ENCODE measurements at regions not wholly inside any gene's neighbourhood (a gene's known extent, or its start where the extent isn't known, plus 50 kb on each side); places are given as distances from the start of the nearest gene placed in this dataset.

DNA sequence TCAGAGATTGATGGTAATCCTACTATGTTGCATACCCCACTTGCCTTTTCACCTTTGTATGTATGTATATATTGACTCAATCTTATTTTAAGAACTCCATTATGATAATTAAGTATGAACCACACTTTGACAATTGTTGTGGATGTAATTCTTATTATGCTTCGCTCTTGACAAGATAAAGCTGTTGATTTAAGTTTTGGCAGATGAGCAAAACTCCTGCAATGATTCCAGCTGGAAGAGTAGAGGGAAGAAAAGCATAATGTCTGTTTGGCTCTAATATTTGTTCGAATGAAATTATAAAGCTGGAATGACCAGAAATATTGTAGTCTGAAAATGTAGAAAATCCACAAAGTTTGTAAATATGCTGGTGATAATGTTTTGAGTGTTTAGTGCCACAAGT lies 83.8 kb upstream of the AKR1E2 start:
- Histone ChIP-seq H3K4me2 (ENCODE audit: insufficient read depth, low read length) (no peak overlapping the region), H3K9me1 (ENCODE audit: control insufficient read depth, insufficient read depth, low read length) (no peaks in the 10 kb centered on the region), H3K27me3 (ENCODE audit: control insufficient read depth in 2 of 2, insufficient read depth in 2 of 2, low read length in 2 of 2) (peaks cover 5 to 9% of the 10 kb centered on the region in 2 experiments; a peak in 4 of 5 replicates), H3K36me3 (ENCODE audit: control insufficient read depth, insufficient read depth, low read length) (no peaks in the 10 kb centered on the region), H3K9ac (ENCODE audit: insufficient read depth in 1 of 2, low read depth in 2 of 2, low read length in 2 of 2) (no peak overlapping the region), H3K79me2 (ENCODE audit: control insufficient read depth, insufficient read depth, low read length) (no peaks in the 10 kb centered on the region), H3K4me3 (no peak overlapping the region), H2AFZ (ENCODE audit: low read depth, low read length) (no peak overlapping the region), H3K9me3 (replicated peaks; ENCODE audit: control insufficient read depth, insufficient read depth, low read depth, low read length) (no peaks in the 10 kb centered on the region), H4K20me1 (replicated peaks; ENCODE audit: control insufficient read depth, insufficient read depth, low read length) (no peaks in the 10 kb centered on the region), H3K27ac (ENCODE audit: extremely low read depth, low read depth, low read length) (no peak overlapping the region), H3K4me1 (replicated peaks in 1 of 2; ENCODE audit: control insufficient read depth in 2 of 2, insufficient read depth in 2 of 2, low read length in 2 of 2) (no peaks in the 10 kb centered on the region)
- in situ Hi-C loops (cut with MboI) (no loop called here), intact Hi-C loops (cut with micrococcal nuclease) (no loop called here)
- FAIRE-seq (no peak), ATAC-seq (no peak), DNase-seq (ENCODE audit: extremely low read depth in 1 of 4, low spot score in 3 of 4) (no peak)
- 0% methylated on average over 2 of the region's 2 CpGs for WGBS (ENCODE audit: insufficient coverage, low coverage, missing lambda C conversion rate)
- POLR2A ChIA-PET = no interaction called here
- TF ChIP-seq, protein P1, sequence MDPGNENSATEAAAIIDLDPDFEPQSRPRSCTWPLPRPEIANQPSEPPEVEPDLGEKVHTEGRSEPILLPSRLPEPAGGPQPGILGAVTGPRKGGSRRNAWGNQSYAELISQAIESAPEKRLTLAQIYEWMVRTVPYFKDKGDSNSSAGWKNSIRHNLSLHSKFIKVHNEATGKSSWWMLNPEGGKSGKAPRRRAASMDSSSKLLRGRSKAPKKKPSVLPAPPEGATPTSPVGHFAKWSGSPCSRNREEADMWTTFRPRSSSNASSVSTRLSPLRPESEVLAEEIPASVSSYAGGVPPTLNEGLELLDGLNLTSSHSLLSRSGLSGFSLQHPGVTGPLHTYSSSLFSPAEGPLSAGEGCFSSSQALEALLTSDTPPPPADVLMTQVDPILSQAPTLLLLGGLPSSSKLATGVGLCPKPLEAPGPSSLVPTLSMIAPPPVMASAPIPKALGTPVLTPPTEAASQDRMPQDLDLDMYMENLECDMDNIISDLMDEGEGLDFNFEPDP (CRISPR knock-in tag; IDR thresholded peaks at IDR 0.05) = no peak
- TF ChIP-seq MBD2 (IDR thresholded peaks at IDR 0.05; ENCODE audit: borderline replicate concordance, low read depth) (no peak), CTBP1 (IDR thresholded peaks at IDR 0.05; ENCODE audit: borderline replicate concordance) (no peak), ZHX1 (conservative IDR thresholded peaks at IDR 0.05; ENCODE audit: low read length) (no peak), ZNF253 (CRISPR knock-in tag; conservative IDR thresholded peaks at IDR 0.05) (no peak), ARID1B (IDR thresholded peaks at IDR 0.05) (no peak), HNRNPH1 (optimal IDR thresholded peaks at IDR 0.05; ENCODE audit: low read depth, low read length) (no peak), PPARD (CRISPR knock-in tag; IDR thresholded peaks at IDR 0.05) (no peak), KLF13 (tag; IDR thresholded peaks at IDR 0.05; ENCODE audit: borderline replicate concordance, low read depth) (no peak), CHD2 (IDR thresholded peaks at IDR 0.05; ENCODE audit: low read depth, low read length) (no peak), ZNF24 (IDR thresholded peaks at IDR 0.05) (no peak), TAF9B (IDR thresholded peaks at IDR 0.05; ENCODE audit: partially characterized antibody) (no peak), XRCC3 (IDR thresholded peaks at IDR 0.05) (no peak), CBX3 (IDR thresholded peaks at IDR 0.05; ENCODE audit: borderline replicate concordance in 1 of 2, low read length in 2 of 2) (no peak), HNRNPL (IDR thresholded peaks at IDR 0.05; ENCODE audit: low read depth, low read length) (no peak)
- TF ChIP-seq, protein P2, sequence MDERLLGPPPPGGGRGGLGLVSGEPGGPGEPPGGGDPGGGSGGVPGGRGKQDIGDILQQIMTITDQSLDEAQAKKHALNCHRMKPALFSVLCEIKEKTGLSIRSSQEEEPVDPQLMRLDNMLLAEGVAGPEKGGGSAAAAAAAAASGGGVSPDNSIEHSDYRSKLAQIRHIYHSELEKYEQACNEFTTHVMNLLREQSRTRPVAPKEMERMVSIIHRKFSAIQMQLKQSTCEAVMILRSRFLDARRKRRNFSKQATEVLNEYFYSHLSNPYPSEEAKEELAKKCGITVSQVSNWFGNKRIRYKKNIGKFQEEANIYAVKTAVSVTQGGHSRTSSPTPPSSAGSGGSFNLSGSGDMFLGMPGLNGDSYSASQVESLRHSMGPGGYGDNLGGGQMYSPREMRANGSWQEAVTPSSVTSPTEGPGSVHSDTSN (CRISPR knock-in tag; IDR thresholded peaks at IDR 0.05; ENCODE audit: low read depth) = no peak
- TF ChIP-seq, protein P2 (tag; conservative IDR thresholded peaks at IDR 0.05; ENCODE audit: low read depth) = no peak
- CTCF ChIA-PET (ENCODE audit: low intra/inter-chr PET ratio) = no interaction called here
- BruUV-seq (replicated peaks) = no TSS peak

Data from K562 (cell line).